A549 (cell line): ENCODE measurements at regions not wholly inside any gene's neighbourhood (a gene's known extent, or its start where the extent isn't known, plus 50 kb on each side); places are given as distances from the start of the nearest gene placed in this dataset.

Experiments
- ATAC-seq, 2 experiments: fragments of 200-7000 bp in 1 of 2; fragments of >200 bp in 1 of 2; cut with Nextera tagmentation in 1 of 2; cut with Tn5 transposase in 1 of 2; 3 replicates each; pipeline versions ENCODE4 v1.8.0 to v1.9.1; 2018 to 2020; ENCODE audit warnings: mild to moderate bottlenecking in 1 of 2, moderate library complexity in 1 of 2
- CTCF ChIA-PET: fragments of 300-600 bp; sonication (Branson Sonifier 250); formaldehyde crosslinking; extraction: SDS; loops from one replicate; lab custom pipeline; 2021; ENCODE audit warnings: antibody characterized with exemption, inconsistent platforms; lab: Yijun Ruan, JAX
- POLR2A ChIA-PET: fragments of 350-600 bp; formaldehyde crosslinking; extraction: SDS; loops from one replicate; lab custom pipeline; 2021; ENCODE audit warnings: antibody characterized with exemption, inconsistent platforms; lab: Yijun Ruan, JAX
- DNase-seq, 2 experiments: peaks; one replicate each; pipeline versions ENCODE4 v3.0.0 to v3.0.0-alpha.2; 2011 to 2016; ENCODE audit warnings: low read depth in 1 of 2, low spot score in 1 of 2
- FAIRE-seq: peaks from 2 replicates; lab custom pipeline; 2011; peaks lifted over from hg19 to GRCh38; lab: Jason Lieb, UNC
- H3K27ac ChIP-seq, 2 experiments: fragments of >200 bp; sonication (Bioruptor Twin); formaldehyde crosslinking; 3 replicates each; pipeline ENCODE4 v1.5.1; 2016 to 2017
- H3K4me1 ChIP-seq: fragments of >200 bp; sonication (Bioruptor Twin); formaldehyde crosslinking; 3 replicates; pipeline ENCODE4 v1.6.1; 2016
- H3K4me2 ChIP-seq: fragments of >200 bp; sonication (Bioruptor Twin); formaldehyde crosslinking; 3 replicates; pipeline ENCODE4 v1.6.1; 2016
- H3K4me3 ChIP-seq: fragments of >200 bp; sonication (Bioruptor Twin); formaldehyde crosslinking; 3 replicates; pipeline ENCODE4 v1.5.1; 2016
- H3K9me3 ChIP-seq: fragments of >200 bp; sonication (Bioruptor Twin); formaldehyde crosslinking; 3 replicates; pipeline ENCODE4 v1.6.1; 2016
- CBX2 ChIP-seq: fragments of 200-600 bp; sonication (generic); IDR thresholded peaks from 2 replicates; pipeline ENCODE4 v1.6.1; 2016; ENCODE audit warnings: low read depth, mild to moderate bottlenecking, borderline replicate concordance
- EHF ChIP-seq: fragments of 250-450 bp; sonication (Bioruptor Pico); IDR thresholded peaks from 2 replicates; pipeline ENCODE4 v1.5.0; 2020; ENCODE audit warnings: mild to moderate bottlenecking
- EP300 ChIP-seq, 2 experiments: fragments of >200 bp; sonication (Bioruptor Twin); formaldehyde crosslinking; IDR thresholded peaks; 2 replicates in 1 of 2; 3 replicates in 1 of 2; pipeline ENCODE4 v1.6.1; 2016 to 2017
- FOSB ChIP-seq: fragments of 250-450 bp; sonication (Bioruptor Pico); IDR thresholded peaks from 2 replicates; pipeline ENCODE4 v1.5.0; 2020; ENCODE audit warnings: mild to moderate bottlenecking, moderate library complexity
- FOSL2 ChIP-seq, 2 experiments: fragments of 450-650 bp in 1 of 2; fragments of >200 bp in 1 of 2; sonication (Bioruptor Twin) in 1 of 2; formaldehyde crosslinking; IDR thresholded peaks; 2 replicates each; pipeline versions ENCODE4 v1.5.0 to v1.6.1; 2016 to 2020; ENCODE audit warnings: mild to moderate bottlenecking in 1 of 2, moderate library complexity in 1 of 2
- FOXS1 ChIP-seq: fragments of 250-450 bp; sonication (Bioruptor Pico); IDR thresholded peaks from 2 replicates; pipeline ENCODE4 v1.5.0; 2020; ENCODE audit warnings: mild to moderate bottlenecking, moderate library complexity
- HEYL ChIP-seq: fragments of 250-450 bp; sonication (Bioruptor Pico); IDR thresholded peaks from 2 replicates; pipeline ENCODE4 v1.8.0; 2021; ENCODE audit warnings: mild to moderate bottlenecking, moderate library complexity
- MAFK ChIP-seq: fragments of 450-650 bp; IDR thresholded peaks from 2 replicates; pipeline ENCODE4 v1.6.1; 2014; ENCODE audit not compliant: partially characterized antibody
- MAZ ChIP-seq: fragments of 150-350 bp; IDR thresholded peaks from 2 replicates; pipeline ENCODE4 v1.6.1; 2014; ENCODE audit warnings: antibody characterized with exemption, low read depth, low read length, borderline replicate concordance
- NPAS2 ChIP-seq: fragments of 250-450 bp; sonication (Bioruptor Pico); IDR thresholded peaks from 2 replicates; pipeline ENCODE4 v1.8.0; 2022; ENCODE audit warnings: mild to moderate bottlenecking, moderate library complexity, borderline replicate concordance
- NR3C1 ChIP-seq: fragments of >200 bp; sonication (Bioruptor Twin); formaldehyde crosslinking; IDR thresholded peaks from 3 replicates; pipeline ENCODE4 v1.6.1; 2017
- RAD21 ChIP-seq, 2 experiments: fragments of >200 bp in 1 of 2; sonication (Bioruptor Twin) in 1 of 2; formaldehyde crosslinking in 1 of 2; IDR thresholded peaks in 1 of 2; conservative IDR thresholded peaks in 1 of 2; 2 replicates in 1 of 2; 3 replicates in 1 of 2; pipeline ENCODE4 v1.6.1; 2012 to 2018; ENCODE audit warnings: inconsistent platforms in 1 of 2
- RCOR1 ChIP-seq: fragments of 150-350 bp; IDR thresholded peaks from 2 replicates; pipeline ENCODE4 v1.6.1; 2014; ENCODE audit warnings: antibody characterized with exemption, low read length, low read depth
- RFX5 ChIP-seq: fragments of 450-650 bp; IDR thresholded peaks from 2 replicates; pipeline ENCODE4 v1.7.1; 2014; ENCODE audit warnings: antibody characterized with exemption, mild to moderate bottlenecking, moderate library complexity
- RNF2 ChIP-seq: fragments of 200-600 bp; sonication (generic); IDR thresholded peaks from 2 replicates; pipeline ENCODE4 v1.6.1; 2016; ENCODE audit warnings: low read depth, mild to moderate bottlenecking, antibody characterized with exemption, moderate library complexity, borderline replicate concordance
- SREBF2 ChIP-seq: fragments of 450-650 bp; IDR thresholded peaks from 2 replicates; pipeline ENCODE4 v1.6.1; 2014; ENCODE audit warnings: mild to moderate bottlenecking, moderate library complexity
- ZC3H11A ChIP-seq: fragments of 450-650 bp; IDR thresholded peaks from 2 replicates; pipeline ENCODE4 v1.6.1; 2014; ENCODE audit warnings: antibody characterized with exemption, mild to moderate bottlenecking
- WGBS: methylation state at CpG from one replicate; pipeline ENCODE4 v1.1.6; 2017; ENCODE audit errors: missing lambda C conversion rate; 5-methylcytosine and 5-hydroxymethylcytosine counted together
- TF ChIP-seq, protein P1 (sequence below): IDR thresholded peaks from 2 replicates; pipeline ENCODE4 v1.6.1; 2012
- TF ChIP-seq, protein P2 (sequence below): IDR thresholded peaks from 2 replicates; pipeline ENCODE4 v1.6.1; 2012
- TF ChIP-seq, protein P3 (sequence below): fragments of 250-450 bp; sonication (Bioruptor Pico); IDR thresholded peaks from 2 replicates; pipeline ENCODE4 v1.5.0; 2021; ENCODE audit warnings: mild to moderate bottlenecking, moderate library complexity, borderline replicate concordance
- TF ChIP-seq, protein P4 (sequence below): fragments of >200 bp; sonication (Bioruptor Twin); formaldehyde crosslinking; IDR thresholded peaks from 3 replicates; pipeline ENCODE4 v1.6.1; 2016
- TF ChIP-seq, protein P5 (sequence below): IDR thresholded peaks from 2 replicates; pipeline ENCODE4 v1.6.1; 2012; ENCODE audit warnings: low read depth, borderline replicate concordance
- TF ChIP-seq, protein P6 (sequence below): fragments of >200 bp; sonication (Bioruptor Twin); formaldehyde crosslinking; IDR thresholded peaks from 3 replicates; pipeline ENCODE4 v1.5.1; 2016
- TF ChIP-seq, protein P7 (sequence below): fragments of 250-450 bp; sonication (Bioruptor Pico); IDR thresholded peaks from 2 replicates; pipeline ENCODE4 v1.5.0; 2020; ENCODE audit warnings: low read depth, mild to moderate bottlenecking, moderate library complexity

DNA sequence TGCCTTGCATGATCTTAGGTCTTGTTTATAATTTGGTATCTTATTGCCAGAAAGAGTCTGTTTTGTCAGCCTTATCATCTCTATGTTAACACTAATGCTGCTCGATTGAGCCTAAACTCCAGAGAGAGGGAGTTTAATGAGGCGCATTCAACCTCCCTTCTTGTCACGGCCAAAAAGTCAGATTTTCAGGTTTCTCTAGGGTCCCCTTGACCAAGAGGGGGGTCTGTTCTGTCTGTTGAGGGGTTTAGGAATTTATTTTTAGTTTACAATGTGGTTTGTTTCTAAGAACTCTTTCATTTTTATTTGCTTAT, 285.7 kb upstream of the VWC2 start:
- CTCF ChIA-PET = no interaction called here
- no peak for FAIRE-seq
- TF ChIP-seq ZC3H11A (no peak), FOSB (CRISPR knock-in tag) (no peak), CBX2 (no peak), RAD21 (conservative IDR thresholded peaks at IDR 0.05 in 1 of 2, IDR thresholded peaks at IDR 0.05 in 1 of 2) (no peak), NR3C1 (no peak), MAZ (no peak), NPAS2 (CRISPR knock-in tag) (no peak), HEYL (no peak), EHF (CRISPR knock-in tag) (no peak), RNF2 (no peak), SREBF2 (no peak), RCOR1 (no peak)
- TF ChIP-seq, protein P1, sequence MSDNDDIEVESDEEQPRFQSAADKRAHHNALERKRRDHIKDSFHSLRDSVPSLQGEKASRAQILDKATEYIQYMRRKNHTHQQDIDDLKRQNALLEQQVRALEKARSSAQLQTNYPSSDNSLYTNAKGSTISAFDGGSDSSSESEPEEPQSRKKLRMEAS = no peak
- TF ChIP-seq, protein P2, sequence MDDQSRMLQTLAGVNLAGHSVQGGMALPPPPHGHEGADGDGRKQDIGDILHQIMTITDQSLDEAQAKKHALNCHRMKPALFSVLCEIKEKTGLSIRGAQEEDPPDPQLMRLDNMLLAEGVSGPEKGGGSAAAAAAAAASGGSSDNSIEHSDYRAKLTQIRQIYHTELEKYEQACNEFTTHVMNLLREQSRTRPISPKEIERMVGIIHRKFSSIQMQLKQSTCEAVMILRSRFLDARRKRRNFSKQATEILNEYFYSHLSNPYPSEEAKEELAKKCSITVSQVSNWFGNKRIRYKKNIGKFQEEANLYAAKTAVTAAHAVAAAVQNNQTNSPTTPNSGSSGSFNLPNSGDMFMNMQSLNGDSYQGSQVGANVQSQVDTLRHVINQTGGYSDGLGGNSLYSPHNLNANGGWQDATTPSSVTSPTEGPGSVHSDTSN = no peak
- TF ChIP-seq, protein P3, sequence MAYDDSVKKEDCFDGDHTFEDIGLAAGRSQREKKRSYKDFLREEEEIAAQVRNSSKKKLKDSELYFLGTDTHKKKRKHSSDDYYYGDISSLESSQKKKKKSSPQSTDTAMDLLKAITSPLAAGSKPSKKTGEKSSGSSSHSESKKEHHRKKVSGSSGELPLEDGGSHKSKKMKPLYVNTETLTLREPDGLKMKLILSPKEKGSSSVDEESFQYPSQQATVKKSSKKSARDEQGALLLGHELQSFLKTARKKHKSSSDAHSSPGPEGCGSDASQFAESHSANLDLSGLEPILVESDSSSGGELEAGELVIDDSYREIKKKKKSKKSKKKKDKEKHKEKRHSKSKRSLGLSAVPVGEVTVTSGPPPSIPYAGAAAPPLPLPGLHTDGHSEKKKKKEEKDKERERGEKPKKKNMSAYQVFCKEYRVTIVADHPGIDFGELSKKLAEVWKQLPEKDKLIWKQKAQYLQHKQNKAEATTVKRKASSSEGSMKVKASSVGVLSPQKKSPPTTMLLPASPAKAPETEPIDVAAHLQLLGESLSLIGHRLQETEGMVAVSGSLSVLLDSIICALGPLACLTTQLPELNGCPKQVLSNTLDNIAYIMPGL (CRISPR knock-in tag) = no peak
- TF ChIP-seq, protein P4, sequence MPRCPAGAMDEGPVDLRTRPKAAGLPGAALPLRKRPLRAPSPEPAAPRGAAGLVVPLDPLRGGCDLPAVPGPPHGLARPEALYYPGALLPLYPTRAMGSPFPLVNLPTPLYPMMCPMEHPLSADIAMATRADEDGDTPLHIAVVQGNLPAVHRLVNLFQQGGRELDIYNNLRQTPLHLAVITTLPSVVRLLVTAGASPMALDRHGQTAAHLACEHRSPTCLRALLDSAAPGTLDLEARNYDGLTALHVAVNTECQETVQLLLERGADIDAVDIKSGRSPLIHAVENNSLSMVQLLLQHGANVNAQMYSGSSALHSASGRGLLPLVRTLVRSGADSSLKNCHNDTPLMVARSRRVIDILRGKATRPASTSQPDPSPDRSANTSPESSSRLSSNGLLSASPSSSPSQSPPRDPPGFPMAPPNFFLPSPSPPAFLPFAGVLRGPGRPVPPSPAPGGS = no peak
- TF ChIP-seq, protein P5, sequence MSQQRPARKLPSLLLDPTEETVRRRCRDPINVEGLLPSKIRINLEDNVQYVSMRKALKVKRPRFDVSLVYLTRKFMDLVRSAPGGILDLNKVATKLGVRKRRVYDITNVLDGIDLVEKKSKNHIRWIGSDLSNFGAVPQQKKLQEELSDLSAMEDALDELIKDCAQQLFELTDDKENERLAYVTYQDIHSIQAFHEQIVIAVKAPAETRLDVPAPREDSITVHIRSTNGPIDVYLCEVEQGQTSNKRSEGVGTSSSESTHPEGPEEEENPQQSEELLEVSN = no peak
- TF ChIP-seq, protein P6, sequence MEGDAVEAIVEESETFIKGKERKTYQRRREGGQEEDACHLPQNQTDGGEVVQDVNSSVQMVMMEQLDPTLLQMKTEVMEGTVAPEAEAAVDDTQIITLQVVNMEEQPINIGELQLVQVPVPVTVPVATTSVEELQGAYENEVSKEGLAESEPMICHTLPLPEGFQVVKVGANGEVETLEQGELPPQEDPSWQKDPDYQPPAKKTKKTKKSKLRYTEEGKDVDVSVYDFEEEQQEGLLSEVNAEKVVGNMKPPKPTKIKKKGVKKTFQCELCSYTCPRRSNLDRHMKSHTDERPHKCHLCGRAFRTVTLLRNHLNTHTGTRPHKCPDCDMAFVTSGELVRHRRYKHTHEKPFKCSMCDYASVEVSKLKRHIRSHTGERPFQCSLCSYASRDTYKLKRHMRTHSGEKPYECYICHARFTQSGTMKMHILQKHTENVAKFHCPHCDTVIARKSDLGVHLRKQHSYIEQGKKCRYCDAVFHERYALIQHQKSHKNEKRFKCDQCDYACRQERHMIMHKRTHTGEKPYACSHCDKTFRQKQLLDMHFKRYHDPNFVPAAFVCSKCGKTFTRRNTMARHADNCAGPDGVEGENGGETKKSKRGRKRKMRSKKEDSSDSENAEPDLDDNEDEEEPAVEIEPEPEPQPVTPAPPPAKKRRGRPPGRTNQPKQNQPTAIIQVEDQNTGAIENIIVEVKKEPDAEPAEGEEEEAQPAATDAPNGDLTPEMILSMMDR = no peak
- TF ChIP-seq, all 56 proteins: peak for 0

DNA sequence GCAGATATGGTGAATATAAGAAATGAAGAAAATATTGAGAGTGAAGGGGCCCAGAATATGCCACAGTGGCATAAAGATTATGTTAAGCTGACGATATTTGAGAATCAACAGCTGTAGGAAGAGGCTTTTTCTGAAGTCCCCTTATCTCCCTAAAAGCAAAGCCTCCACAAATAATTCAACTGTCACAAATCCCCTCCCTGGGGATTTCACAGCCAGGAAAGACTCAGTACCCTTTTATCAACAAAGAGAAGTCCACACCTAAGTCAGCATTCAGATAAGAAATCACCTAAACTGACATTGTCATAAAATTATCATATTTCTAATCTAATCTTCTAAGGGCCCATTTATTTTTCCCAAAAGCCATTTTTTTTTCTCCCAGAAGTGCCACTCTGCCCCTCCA, 284.9 kb upstream of the VWC2 start:
- no peak overlapping the region for H3K27ac ChIP-seq
- 0% methylated on average over 1 of the region's 1 CpG for WGBS
- ATAC-seq (no peak), DNase-seq (no peak), FAIRE-seq (no peak)
- H3K4me1 ChIP-seq = no peaks in the 10 kb centered on the region
- ChIA-PET POLR2A (no interaction called here), CTCF (no interaction called here)
- no peak overlapping the region for H3K4me2 ChIP-seq
- no peak overlapping the region for H3K4me3 ChIP-seq
- H3K9me3 ChIP-seq = no peaks in the 10 kb centered on the region
- TF ChIP-seq MAFK (no peak), FOSL2 (IDR thresholded peaks at IDR 0.05) (no peak), FOSL2 (CRISPR knock-in tag; IDR thresholded peaks at IDR 0.05) (no peak), NR3C1 (no peak), FOXS1 (CRISPR knock-in tag) (no peak), SREBF2 (no peak), RFX5 (no peak), EP300 (IDR thresholded peaks at IDR 0.05) (no peak), RCOR1 (no peak), MAZ (no peak)
- TF ChIP-seq, protein P3 (CRISPR knock-in tag) = no peak
- TF ChIP-seq, protein P4 = no peak
- TF ChIP-seq, protein P7, sequence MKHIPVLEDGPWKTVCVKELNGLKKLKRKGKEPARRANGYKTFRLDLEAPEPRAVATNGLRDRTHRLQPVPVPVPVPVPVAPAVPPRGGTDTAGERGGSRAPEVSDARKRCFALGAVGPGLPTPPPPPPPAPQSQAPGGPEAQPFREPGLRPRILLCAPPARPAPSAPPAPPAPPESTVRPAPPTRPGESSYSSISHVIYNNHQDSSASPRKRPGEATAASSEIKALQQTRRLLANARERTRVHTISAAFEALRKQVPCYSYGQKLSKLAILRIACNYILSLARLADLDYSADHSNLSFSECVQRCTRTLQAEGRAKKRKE (CRISPR knock-in tag) = no peak

More for the DNA sequence above, 285.7 kb upstream of the VWC2 start:
- Histone ChIP-seq H3K4me1 (no peaks in the 10 kb centered on the region), H3K9me3 (no peaks in the 10 kb centered on the region), H3K4me2 (no peak overlapping the region), H3K4me3 (no peak overlapping the region), H3K27ac (no peak overlapping the region)
- 37% methylated on average over 3 of the region's 3 CpGs for WGBS
- no peak for DNase-seq
- POLR2A ChIA-PET = no interaction called here
- ATAC-seq = no peak
